H9 (cell line): ENCODE measurements at regions not wholly inside any gene's neighbourhood (a gene's known extent, or its start where the extent isn't known, plus 50 kb on each side); places are given as distances from the start of the nearest gene placed in this dataset.

Experiments
- DNase-seq: peaks from one replicate; pipeline ENCODE4 v3.0.0-alpha.2; 2017
- H2AFZ ChIP-seq: one replicate; pipeline ENCODE4 v1.6.1; 2013; ENCODE audit warnings: mild to moderate bottlenecking, low read length, control low read depth, moderate library complexity
- H2AK5ac ChIP-seq: 2 replicates; pipeline ENCODE4 v1.6.1; 2013; ENCODE audit warnings: low read length, control low read depth, mixed read lengths; ENCODE audit not compliant: insufficient read length
- H2BK120ac ChIP-seq: one replicate; pipeline ENCODE4 v1.6.1; 2013; ENCODE audit warnings: low read depth, mild to moderate bottlenecking, low read length, control low read depth, inconsistent platforms; ENCODE audit not compliant: poor library complexity, severe bottlenecking
- H2BK12ac ChIP-seq: 2 replicates; pipeline ENCODE4 v1.6.1; 2013; ENCODE audit warnings: low read length, control low read depth, mixed read lengths, low read depth; ENCODE audit not compliant: insufficient read length
- H2BK15ac ChIP-seq: 2 replicates; pipeline ENCODE4 v1.6.1; 2013; ENCODE audit warnings: low read depth, low read length, control low read depth
- H2BK20ac ChIP-seq: one replicate; pipeline ENCODE4 v1.6.1; 2013; ENCODE audit warnings: low read depth, mild to moderate bottlenecking, low read length, control low read depth, inconsistent platforms; ENCODE audit not compliant: poor library complexity, severe bottlenecking
- H2BK5ac ChIP-seq: 2 replicates; pipeline ENCODE4 v1.6.1; 2013; ENCODE audit warnings: low read length, control low read depth, mixed read lengths; ENCODE audit not compliant: insufficient read length
- H3K14ac ChIP-seq: 2 replicates; pipeline ENCODE4 v1.6.1; 2013; ENCODE audit warnings: low read length, control low read depth; ENCODE audit not compliant: insufficient read depth
- H3K18ac ChIP-seq: 2 replicates; pipeline ENCODE4 v1.6.1; 2013; ENCODE audit warnings: low read depth, mild to moderate bottlenecking, mixed read lengths, low read length, control low read depth; ENCODE audit not compliant: insufficient read length
- H3K23ac ChIP-seq: 2 replicates; pipeline ENCODE4 v1.6.1; 2013; ENCODE audit warnings: low read length, control low read depth, mixed read lengths, low read depth; ENCODE audit not compliant: insufficient read length
- H3K23me2 ChIP-seq: 2 replicates; pipeline ENCODE4 v1.6.1; 2013; ENCODE audit warnings: low read depth, mild to moderate bottlenecking, mixed read lengths, low read length, control low read depth; ENCODE audit not compliant: insufficient read length, poor library complexity, severe bottlenecking
- H3K27ac ChIP-seq: 2 replicates; pipeline ENCODE4 v1.5.1; 2013; ENCODE audit warnings: low read length, control low read depth, mixed read lengths, low read depth; ENCODE audit not compliant: insufficient read length
- H3K27me3 ChIP-seq: 2 replicates; pipeline ENCODE4 v1.6.1; 2013; ENCODE audit warnings: low read length, control low read depth, inconsistent platforms; ENCODE audit not compliant: insufficient read depth
- H3K4ac ChIP-seq: 2 replicates; pipeline ENCODE4 v1.6.1; 2013; ENCODE audit warnings: low read depth, mild to moderate bottlenecking, control low read depth, inconsistent platforms, low read length, moderate library complexity
- H3K4me1 ChIP-seq: 2 replicates; pipeline ENCODE4 v1.6.1; 2013; ENCODE audit warnings: low read length, control low read depth, inconsistent platforms; ENCODE audit not compliant: insufficient read depth
- H3K4me2 ChIP-seq: 2 replicates; pipeline ENCODE4 v1.6.1; 2013; ENCODE audit warnings: low read length, control low read depth, mixed read lengths; ENCODE audit not compliant: insufficient read length, insufficient read depth
- H3K56ac ChIP-seq: 2 replicates; pipeline ENCODE4 v1.6.1; 2013; ENCODE audit warnings: low read depth, mild to moderate bottlenecking, mixed read lengths, low read length, control low read depth; ENCODE audit not compliant: insufficient read length
- H3K79me1 ChIP-seq: 2 replicates; pipeline ENCODE4 v1.6.1; 2013; ENCODE audit warnings: low read depth, mild to moderate bottlenecking, moderate library complexity, low read length, control low read depth, inconsistent platforms; ENCODE audit not compliant: insufficient read depth, poor library complexity, severe bottlenecking
- H3K79me2 ChIP-seq: 2 replicates; pipeline ENCODE4 v1.6.1; 2013; ENCODE audit warnings: low read length, control low read depth, inconsistent platforms; ENCODE audit not compliant: insufficient read depth
- H3K9ac ChIP-seq: 2 replicates; pipeline ENCODE4 v1.6.1; 2013; ENCODE audit warnings: low read length, control low read depth, mixed read lengths; ENCODE audit not compliant: insufficient read length; ENCODE audit errors: extremely low read depth
- H3K9me3 ChIP-seq: one replicate; pipeline ENCODE4 v1.6.1; 2013; ENCODE audit warnings: low read depth, low read length, inconsistent platforms; ENCODE audit not compliant: control insufficient read depth
- H3T11ph ChIP-seq: one replicate; pipeline ENCODE4 v1.6.1; 2013; ENCODE audit warnings: mild to moderate bottlenecking, low read length, control low read depth, inconsistent platforms
- H4K20me1 ChIP-seq: one replicate; pipeline ENCODE4 v1.6.1; 2013; ENCODE audit not compliant: control insufficient read depth, insufficient read length, insufficient read depth
- H4K5ac ChIP-seq: 2 replicates; pipeline ENCODE4 v1.6.1; 2013; ENCODE audit warnings: low read depth, mild to moderate bottlenecking, mixed read lengths, low read length, control low read depth; ENCODE audit not compliant: insufficient read length
- H4K8ac ChIP-seq: replicated peaks from 2 replicates; pipeline ENCODE4 v1.6.1; 2013; ENCODE audit warnings: low read length, control low read depth, mixed read lengths, low read depth; ENCODE audit not compliant: insufficient read length
- H4K91ac ChIP-seq: 2 replicates; pipeline ENCODE4 v1.6.1; 2013; ENCODE audit warnings: low read depth, mild to moderate bottlenecking, moderate library complexity, mixed read lengths, low read length, control low read depth; ENCODE audit not compliant: insufficient read length
- H3K27ac Mint-ChIP-seq, 3 experiments: 2 replicates in 2 of 3; 3 replicates in 1 of 3; pipeline ENCODE4 v1.8.0; 2020 to 2021; ENCODE audit warnings: mixed read lengths in 3 of 3, mild to moderate bottlenecking in 1 of 3, moderate library complexity in 1 of 3
- H3K27me3 Mint-ChIP-seq: 2 replicates; pipeline ENCODE4 v1.8.0; 2021; ENCODE audit warnings: low read depth, mild to moderate bottlenecking, moderate library complexity, mixed read lengths
- H3K36me3 Mint-ChIP-seq, 3 experiments: 2 replicates in 2 of 3; 3 replicates in 1 of 3; pipeline ENCODE4 v1.8.0; 2020 to 2021; ENCODE audit warnings: low read depth in 3 of 3, mixed read lengths in 3 of 3; ENCODE audit not compliant: insufficient read depth in 1 of 3
- H3K4me1 Mint-ChIP-seq, 2 experiments: 2 replicates each; pipeline ENCODE4 v1.8.0; 2020; ENCODE audit warnings: mixed read lengths in 2 of 2
- H3K4me3 Mint-ChIP-seq, 2 experiments: 2 replicates in 1 of 2; 3 replicates in 1 of 2; pipeline ENCODE4 v1.8.0; 2020 to 2021; ENCODE audit warnings: mild to moderate bottlenecking in 2 of 2, mixed read lengths in 2 of 2, moderate library complexity in 1 of 2
- H3K9me3 Mint-ChIP-seq, 2 experiments: 2 replicates in 1 of 2; 3 replicates in 1 of 2; pipeline ENCODE4 v1.8.0; 2020; ENCODE audit warnings: mild to moderate bottlenecking in 2 of 2, mixed read lengths in 2 of 2, moderate library complexity in 1 of 2
- WGBS: extraction: QIAGEN DNeasy Blood & Tissue Kit; methylation state at CpG from one replicate; pipeline ENCODE4 v1.1.7; 2013; ENCODE audit warnings: missing lambda C conversion rate, low lambda C conversion rate, mixed read lengths; ENCODE audit not compliant: insufficient read length; ENCODE audit errors: extremely low coverage; 5-methylcytosine and 5-hydroxymethylcytosine counted together
- TF ChIP-seq, protein P1 (sequence below): fragments of 200-600 bp; sonication (generic); conservative IDR thresholded peaks from 3 replicates; pipeline ENCODE4 v1.8.0; 2021; ENCODE audit warnings: antibody characterized with exemption, mild to moderate bottlenecking

DNA sequence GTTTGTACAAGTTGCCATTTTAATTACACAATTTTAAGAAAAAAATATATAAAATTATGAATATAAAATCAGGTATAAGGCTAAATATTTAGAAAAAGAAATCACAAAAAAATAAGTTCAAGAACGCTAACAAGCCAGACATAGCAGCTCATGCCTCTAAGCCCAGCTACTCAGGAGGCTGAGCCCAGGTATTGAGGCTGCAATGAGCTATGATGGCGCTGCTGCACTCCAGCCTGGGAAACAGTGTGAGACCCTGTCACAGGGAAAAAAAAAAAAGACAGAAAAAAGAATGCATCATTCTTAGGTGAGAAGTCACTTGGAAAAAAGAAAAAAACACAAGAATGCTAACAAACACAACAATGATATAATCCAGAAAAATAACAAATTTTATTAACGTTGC, 112.3 kb upstream of the PRDX6 start:
- Mint-ChIP-seq H3K27me3 (no peaks in the 10 kb centered on the region), H3K36me3 (peaks cover 0 to 3% (median 0%) of the 10 kb centered on the region in 3 experiments; a peak in 1 of 7 replicates), H3K27ac (no peak overlapping the region), H3K4me3 (no peak overlapping the region), H3K4me1 (peaks cover 4 to 8% of the 10 kb centered on the region in 2 experiments), H3K9me3 (peaks cover 0 to 2% of the 10 kb centered on the region in 2 experiments; a peak in 2 of 5 replicates)
- Histone ChIP-seq H3K23ac (no peak overlapping the region), H3K27me3 (no peaks in the 10 kb centered on the region), H2AFZ (no peak overlapping the region), H3K4me1 (no peaks in the 10 kb centered on the region), H2BK120ac (no peak overlapping the region), H3K27ac (no peak overlapping the region), H3K23me2 (no peaks in the 10 kb centered on the region), H3K56ac (no peak overlapping the region), H4K8ac (no peak overlapping the region), H4K5ac (no peak overlapping the region), H4K20me1 (no peaks in the 10 kb centered on the region), H3K9me3 (no peaks in the 10 kb centered on the region), H4K91ac (no peak overlapping the region), H2BK20ac (no peak overlapping the region), H3K4ac (no peak overlapping the region), H2AK5ac (no peak overlapping the region), H3K14ac (no peak overlapping the region), H3K18ac (no peak overlapping the region), H2BK15ac (no peak overlapping the region), H3K79me1 (no peaks in the 10 kb centered on the region), H3K4me2 (no peak overlapping the region), H2BK5ac (no peak overlapping the region), H3T11ph (no peak overlapping the region), H3K79me2 (no peaks in the 10 kb centered on the region), H3K9ac (no peak overlapping the region), H2BK12ac (no peak overlapping the region)
- no peak for DNase-seq
- no CpG with 5 or more reads among the region's 3 CpGs for WGBS
- TF ChIP-seq, protein P1, sequence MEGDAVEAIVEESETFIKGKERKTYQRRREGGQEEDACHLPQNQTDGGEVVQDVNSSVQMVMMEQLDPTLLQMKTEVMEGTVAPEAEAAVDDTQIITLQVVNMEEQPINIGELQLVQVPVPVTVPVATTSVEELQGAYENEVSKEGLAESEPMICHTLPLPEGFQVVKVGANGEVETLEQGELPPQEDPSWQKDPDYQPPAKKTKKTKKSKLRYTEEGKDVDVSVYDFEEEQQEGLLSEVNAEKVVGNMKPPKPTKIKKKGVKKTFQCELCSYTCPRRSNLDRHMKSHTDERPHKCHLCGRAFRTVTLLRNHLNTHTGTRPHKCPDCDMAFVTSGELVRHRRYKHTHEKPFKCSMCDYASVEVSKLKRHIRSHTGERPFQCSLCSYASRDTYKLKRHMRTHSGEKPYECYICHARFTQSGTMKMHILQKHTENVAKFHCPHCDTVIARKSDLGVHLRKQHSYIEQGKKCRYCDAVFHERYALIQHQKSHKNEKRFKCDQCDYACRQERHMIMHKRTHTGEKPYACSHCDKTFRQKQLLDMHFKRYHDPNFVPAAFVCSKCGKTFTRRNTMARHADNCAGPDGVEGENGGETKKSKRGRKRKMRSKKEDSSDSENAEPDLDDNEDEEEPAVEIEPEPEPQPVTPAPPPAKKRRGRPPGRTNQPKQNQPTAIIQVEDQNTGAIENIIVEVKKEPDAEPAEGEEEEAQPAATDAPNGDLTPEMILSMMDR = no peak
